HG03354 (cell line): ENCODE measurements at regions not wholly inside any gene's neighbourhood (a gene's known extent, or its start where the extent isn't known, plus 50 kb on each side); places are given as distances from the start of the nearest gene placed in this dataset.
"Not testable (repeated sequence)": the region's sequence is repeated elsewhere in the genome, so short reads cannot be mapped to it uniquely, and the experiment has no call there.

Experiments
- ATAC-seq: cut with Tn5 transposase; IDR thresholded peaks from one replicate; pipeline ENCODE4 v1.9.1; 2021; ENCODE audit warnings: mild to moderate bottlenecking; ENCODE audit not compliant: unreplicated experiment, poor library complexity, severe bottlenecking

DNA sequence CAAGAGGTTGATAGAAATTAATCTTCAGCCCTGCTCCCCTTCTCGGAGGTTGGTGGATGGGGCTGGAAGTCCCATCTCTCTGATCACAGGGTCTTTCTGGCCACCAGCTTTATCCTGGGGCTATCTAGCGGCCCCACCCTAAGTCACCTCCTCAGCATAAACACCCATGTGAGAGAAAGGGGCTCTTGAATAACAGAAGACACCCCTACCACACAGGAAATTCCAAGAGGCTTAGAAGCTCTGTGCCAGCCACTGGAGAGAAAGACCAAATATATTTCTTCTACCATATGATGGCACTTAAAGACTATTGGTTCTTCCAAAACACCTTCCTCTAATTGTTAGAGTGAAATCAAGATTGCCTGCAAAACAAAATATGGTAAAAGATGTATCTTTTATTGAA lies 219.7 kb downstream of the VAPA start:
- no peak for ATAC-seq

- ATAC-seq = no peak
Observed at GRCh38 chr18:10134204-10134603, 220.4 kb downstream of the VAPA start.

DNA sequence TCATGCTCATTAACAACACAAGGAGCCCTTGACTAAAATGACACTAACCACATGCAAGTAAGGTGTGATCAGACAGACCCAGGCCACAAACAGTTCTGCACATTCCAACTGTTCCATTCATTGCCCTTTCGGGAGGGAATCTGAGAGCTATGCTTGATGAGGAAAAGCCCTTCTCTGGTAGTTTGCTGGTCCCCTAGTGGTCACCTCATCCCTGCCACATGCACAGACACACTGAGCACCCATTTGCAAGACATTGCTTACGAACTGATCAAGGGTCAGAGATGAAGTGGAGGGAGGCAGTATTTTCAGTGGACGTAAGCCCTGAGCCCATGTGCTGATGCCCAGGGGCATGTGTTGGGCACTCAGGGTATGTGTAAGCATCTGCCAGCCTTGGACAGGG lies 220.9 kb downstream of the VAPA start:
- not testable (repeated sequence) for ATAC-seq

- no peak for ATAC-seq
Observed at GRCh38 chr18:10135302-10135926, 221.6 kb downstream of the VAPA start.

DNA sequence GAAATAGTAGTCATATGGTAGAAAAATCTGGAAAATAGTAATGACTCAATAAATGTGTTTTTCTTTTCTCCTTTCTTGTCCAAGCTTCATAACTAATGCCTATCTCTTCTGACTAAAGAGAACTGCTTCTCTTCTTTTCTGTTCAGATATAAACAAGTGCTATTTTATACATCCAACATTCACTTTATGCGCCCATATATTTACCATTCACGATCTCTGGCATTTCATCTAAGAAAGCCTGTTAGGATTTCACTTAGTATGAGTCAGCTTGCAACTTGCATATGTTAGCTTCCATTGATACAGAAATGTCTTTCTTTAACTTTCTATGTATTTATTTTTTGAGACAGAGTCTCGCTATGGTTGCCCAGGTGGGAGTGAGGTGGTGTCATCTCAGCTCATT lies 224.9 kb downstream of the VAPA start:
- ATAC-seq = no peak

DNA sequence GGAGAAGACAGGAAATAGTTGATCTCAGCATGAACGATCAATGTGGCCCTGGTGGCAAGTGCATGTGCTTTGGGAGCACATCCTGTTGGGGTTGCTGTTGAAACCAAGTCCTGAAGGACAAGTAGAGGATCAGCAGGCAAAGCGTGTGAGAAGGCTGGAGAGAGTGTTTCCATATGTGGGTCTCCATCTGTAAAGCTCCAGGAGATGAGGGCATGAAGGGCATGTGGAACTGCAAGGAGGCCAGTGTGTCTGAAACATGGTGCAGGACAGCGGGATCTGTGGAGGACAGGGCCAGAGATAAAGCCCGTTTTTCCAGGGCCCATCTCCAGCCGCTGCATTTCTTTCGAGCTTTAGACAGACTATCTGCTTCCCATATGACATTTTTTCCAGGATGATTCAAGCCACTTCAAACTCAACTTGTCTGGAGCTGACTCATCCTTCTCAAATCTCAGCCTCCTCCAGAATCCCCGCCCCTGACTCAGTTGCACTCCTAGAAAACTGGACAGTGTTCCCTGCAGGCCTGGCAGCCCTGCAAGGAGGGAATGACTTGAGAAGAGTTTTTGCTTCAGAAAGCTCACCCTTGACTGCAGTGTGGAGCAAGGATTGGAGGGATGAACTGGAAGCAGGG lies 226.1 kb downstream of the VAPA start:
- ATAC-seq = no peak

DNA sequence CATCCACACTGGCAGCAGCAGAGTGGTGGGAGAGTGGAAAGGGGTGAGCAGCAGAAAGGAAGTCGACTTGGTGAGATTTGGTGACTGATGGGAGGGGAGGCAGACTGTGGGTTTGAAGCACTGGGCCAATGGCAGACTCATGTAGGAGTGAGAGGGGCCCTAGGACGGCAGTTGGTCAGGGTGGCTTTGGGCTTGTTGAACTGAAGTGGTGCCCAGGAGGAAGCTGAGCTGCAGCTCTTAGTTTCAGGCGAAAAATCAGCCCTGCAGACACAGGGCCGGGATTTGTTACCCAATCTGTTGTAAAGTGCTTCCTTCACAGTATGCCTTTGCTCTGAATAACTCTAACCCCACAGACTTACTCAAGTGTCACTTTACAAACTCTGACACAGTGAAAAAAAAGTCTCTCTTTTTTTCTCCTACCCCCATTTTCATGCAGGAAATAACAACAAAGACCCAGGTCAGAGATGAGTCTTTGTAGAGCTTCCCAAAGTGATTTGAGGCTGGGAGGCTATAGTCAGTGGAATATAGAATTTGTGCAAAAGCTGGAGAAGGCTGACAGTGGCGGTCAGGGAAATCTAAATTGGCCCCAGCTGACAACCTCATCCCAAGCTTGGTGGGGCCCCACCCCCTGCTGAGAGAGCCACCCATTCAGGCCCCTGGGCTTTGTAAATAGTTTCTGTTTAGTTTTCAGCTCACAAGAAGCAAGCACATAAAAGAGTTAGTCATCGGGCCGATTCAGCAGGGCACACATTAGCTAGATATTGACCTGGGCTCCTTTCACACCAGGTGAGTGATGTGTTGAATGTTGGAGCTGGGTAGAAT lies 226.9 kb downstream of the VAPA start:
- no peak for ATAC-seq

- no peak for ATAC-seq
Observed at GRCh38 chr18:10141559-10141958, 227.7 kb downstream of the VAPA start.

DNA sequence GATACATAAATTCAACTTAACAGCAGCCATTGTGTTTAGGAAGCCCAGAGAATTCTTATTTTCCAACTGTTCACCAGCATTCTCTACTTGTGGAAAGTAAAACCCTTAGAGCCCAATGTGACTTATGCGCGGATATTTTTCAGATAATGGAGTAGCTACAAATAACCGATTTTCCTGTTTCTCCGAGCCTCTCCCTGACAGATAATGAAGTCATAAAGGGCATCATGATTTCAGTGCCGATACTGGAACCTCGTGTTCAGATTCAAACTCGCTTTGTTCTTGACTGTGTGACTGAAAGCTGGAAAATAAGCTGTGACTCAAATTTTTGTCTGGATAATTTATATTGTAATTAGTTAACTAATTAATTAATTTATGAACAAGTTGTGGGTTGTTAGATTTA lies 228.2 kb downstream of the VAPA start:
- no peak for ATAC-seq

DNA sequence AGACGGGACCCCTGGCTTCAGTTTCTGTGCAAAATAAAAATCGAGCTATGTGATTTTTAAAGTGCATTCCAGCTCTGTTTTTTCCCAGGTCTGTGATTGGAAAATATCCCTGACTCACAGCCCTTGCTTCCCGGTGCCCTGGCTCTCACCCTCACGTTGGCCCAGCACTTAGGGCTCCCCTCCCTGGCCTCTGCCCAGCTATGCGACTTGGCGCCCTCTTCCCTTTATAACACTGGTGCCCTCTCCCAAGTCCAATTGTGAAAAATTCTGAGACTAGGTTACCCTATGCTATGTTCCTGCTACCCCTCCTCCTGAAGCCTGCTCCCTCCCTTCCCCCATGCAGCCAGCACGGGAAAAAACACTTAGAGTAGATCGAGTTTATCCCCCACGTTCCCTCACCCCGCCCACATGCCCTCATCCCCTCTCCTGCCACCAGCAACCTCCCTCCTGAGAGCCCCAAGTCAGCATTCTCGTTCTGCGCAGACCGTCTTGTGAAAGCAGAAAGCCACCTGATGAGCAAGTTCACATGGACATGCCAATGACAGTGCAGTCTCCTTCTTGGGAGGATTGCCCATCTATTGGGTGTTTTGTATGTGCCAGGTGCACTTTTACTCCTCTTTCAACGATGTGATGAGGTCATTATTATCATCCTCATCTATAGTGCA lies 228.8 kb downstream of the VAPA start:
- ATAC-seq = no peak

DNA sequence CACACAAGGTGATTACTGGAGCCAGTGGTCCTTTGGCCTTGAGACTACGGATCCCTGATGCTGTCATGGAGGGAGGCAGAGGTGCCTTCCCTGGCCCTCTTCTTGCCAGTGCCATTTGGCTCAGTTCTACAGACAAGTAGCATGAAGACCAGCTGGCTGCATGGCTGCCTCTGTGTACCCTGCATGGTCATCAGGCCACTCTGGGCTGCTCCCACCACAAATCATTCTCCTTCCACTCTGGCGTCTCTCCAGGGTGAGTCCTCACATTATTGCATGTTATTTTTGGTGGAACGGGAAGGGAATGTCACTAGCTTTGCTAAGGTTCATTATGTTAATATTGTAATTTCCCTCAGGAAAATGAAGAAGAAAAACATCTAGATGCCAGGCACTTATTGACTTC lies 229.8 kb downstream of the VAPA start:
- ATAC-seq = no peak

DNA sequence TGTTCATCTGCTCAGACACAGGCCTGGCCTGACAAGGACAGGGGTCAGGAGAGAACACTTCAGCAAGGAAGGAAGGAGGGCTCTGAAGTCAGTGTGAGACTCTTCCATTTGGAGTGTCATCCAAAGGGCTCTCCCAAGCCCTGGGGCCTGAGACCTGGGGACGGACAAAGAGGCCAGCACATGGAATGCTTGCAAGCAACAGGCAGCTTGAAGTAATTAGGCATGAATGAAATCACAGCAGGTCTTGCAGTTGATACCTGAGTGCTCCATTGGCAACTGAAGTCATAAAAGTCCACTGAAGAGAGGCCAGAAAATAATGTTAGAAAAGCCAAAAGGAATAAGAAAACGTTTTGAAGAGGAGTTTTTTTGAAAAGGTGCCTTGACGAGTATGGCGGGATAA lies 231.7 kb downstream of the VAPA start:
- ATAC-seq = no peak

DNA sequence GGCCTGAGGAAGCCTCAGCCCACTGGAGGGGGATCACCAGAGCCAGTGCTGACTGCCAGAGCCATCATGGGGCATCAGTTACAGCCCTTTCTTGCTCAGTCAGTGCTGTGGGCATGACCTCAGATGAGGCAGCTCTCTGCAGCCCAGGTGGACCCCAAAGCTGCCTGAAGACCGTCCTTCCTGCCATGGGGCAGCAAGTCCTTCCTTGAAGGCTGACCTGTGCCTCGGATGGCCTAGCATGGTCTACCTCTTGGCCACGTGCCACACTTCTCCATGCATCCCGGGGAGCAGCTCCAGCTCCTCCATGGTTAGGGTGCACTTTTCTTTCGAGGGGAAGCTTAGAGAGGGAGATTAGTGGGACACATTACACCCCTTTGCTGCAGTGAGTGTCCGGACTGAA lies 233.4 kb downstream of the VAPA start:
- no peak for ATAC-seq

DNA sequence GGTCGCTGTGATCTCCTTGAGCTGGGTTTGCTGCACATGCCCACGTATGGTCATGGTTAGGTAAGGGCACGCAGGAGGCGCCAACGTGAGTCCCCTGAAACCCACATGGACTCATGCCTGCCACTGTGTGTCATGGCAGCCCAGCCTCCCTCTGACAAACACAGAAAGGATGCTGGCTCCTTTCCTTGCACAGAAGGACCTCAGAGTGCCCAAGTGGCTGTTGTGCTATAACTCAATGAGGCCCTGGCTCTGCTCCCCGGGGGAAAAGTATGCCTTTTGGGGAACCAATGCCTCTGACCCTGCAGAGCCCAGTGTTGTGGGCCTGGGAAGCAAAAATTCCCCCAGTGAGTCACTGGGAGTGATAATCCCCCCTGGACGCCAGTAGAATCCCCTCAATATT lies 233.9 kb downstream of the VAPA start:
- ATAC-seq = no peak

DNA sequence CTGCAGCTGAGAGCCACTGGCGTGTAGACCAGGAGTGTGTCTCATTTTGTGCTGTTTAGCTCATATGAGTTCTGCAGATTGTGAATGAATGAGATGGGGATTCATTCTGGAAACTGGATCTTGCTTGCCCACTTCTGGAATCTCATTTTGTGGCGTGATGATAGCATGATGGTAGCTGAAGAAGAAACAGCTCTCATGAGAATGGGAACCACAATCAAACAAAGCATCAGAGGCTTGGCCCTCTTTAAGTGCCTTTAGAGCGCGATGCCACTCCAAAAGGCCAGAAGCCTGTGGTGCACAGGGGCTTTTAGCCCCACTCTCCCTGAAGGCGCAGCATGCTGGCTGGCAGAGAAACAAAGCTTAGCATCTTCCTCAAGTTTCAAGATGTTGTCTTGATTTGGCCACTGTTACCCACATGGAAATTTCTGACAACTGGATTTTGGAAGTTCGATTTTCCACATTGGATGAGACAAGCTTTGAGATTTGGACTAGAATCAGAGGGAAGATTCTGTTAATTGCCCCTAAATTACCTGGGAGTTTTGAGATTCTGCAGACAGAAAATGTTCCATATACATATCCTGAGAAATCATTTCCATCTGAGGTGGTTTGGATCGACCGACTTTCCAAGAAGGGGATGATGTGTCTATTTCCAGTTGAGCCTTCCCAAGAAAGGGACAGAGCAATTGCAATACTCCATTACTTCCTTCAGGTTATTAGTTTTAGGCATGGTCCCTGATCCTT lies 234.5 kb downstream of the VAPA start:
- ATAC-seq = no peak

DNA sequence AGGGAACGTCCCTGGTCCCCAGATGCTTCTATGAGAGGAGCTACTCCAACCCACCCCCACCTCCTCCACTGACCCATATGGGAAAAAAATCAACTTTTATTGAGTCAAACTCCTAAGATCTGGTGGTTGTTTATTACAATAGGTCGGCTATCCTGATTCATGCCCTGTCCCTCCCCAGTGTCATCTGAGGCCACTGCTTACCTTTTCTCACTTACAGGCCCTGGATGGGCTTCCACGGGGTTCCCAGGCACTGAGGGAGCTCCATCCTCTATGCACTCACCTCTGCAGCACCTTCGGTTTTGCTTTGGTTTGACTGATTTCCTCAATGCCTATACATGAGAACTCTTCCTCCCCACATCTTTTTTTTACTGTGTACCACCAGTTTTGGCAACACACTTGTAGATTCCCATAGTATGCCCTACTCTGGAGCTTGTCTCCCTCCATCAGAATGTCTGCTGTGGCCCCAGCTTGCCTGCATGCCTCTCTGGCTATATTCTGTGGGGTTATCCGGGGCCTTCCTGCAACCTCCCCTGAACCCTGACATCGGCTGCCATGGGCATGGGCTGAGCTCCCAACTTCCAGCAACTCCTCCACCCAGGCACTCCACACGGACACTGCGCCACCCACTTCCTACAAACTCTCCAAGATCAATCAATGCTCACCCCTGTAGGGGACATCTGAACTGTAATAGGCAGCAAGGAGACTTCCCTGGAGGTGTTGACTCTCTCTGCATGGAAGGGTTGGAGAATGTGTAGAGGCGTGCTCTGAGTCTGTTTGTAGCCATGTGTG lies 236.1 kb downstream of the VAPA start:
- ATAC-seq = no peak

- ATAC-seq = not testable (repeated sequence)
Observed at GRCh38 chr18:10150576-10150975, 236.8 kb downstream of the VAPA start.

DNA sequence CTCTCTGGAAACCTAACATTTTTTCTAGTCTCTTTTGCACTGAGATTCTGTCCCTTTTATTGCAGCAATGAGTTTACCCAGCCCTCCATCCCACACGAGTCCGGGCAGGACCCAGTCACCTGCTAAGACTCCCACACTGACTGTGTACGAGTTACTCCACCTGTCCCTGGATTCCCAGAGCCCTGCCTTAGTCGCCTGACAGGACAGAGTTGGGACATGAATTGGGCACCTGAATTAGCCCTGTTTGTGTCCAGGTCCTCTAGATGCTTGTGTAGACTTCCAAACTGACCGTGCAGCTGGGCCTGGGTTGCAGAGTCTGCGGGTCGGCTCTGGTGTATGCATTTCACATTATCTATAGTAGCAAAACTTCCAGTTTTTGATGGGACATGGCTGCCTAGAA lies 238.7 kb downstream of the VAPA start:
- ATAC-seq = no peak
